SK-N-SH treated with all-trans-retinoic acid at 6 μM for 48 hours (cell line): ENCODE measurements at regions not wholly inside any gene's neighbourhood (a gene's known extent, or its start where the extent isn't known, plus 50 kb on each side); places are given as distances from the start of the nearest gene placed in this dataset.
"Not testable (repeated sequence)": the region's sequence is repeated elsewhere in the genome, so short reads cannot be mapped to it uniquely, and the experiment has no call there.

Experiments used
- ATAC-seq: fragments of 200-7000 bp; cut with Tn5 transposase; 3 replicates; pipeline ENCODE4 v1.9.1; 2020; ENCODE audit warnings: mild to moderate bottlenecking, moderate library complexity
- ARNTL ChIP-seq: fragments of 450-650 bp; formaldehyde crosslinking; IDR thresholded peaks from 2 replicates; pipeline ENCODE4 v1.5.0; 2020; ENCODE audit warnings: low read depth, mild to moderate bottlenecking, moderate library complexity, borderline replicate concordance
- BACH2 ChIP-seq: fragments of 250-450 bp; sonication (Bioruptor Pico); IDR thresholded peaks from 2 replicates; pipeline ENCODE4 v1.9.0; 2021; ENCODE audit warnings: mild to moderate bottlenecking, borderline replicate concordance
- CREB5 ChIP-seq: fragments of 250-450 bp; sonication (Bioruptor Pico); IDR thresholded peaks from 2 replicates; pipeline ENCODE4 v1.5.1; 2020; ENCODE audit warnings: low read depth, mild to moderate bottlenecking, moderate library complexity
- CSDC2 ChIP-seq: fragments of 250-450 bp; sonication (Bioruptor Pico); IDR thresholded peaks from 2 replicates; pipeline ENCODE4 v1.5.0; 2020; ENCODE audit warnings: mild to moderate bottlenecking, moderate library complexity
- ESRRG ChIP-seq: fragments of 250-450 bp; sonication (Bioruptor Pico); IDR thresholded peaks from 2 replicates; pipeline ENCODE4 v1.6.1; 2021; ENCODE audit warnings: mild to moderate bottlenecking
- GLIS3 ChIP-seq: fragments of 250-450 bp; sonication (Bioruptor Pico); IDR thresholded peaks from 2 replicates; pipeline ENCODE4 v1.5.0; 2020; ENCODE audit warnings: mild to moderate bottlenecking, moderate library complexity
- ISL1 ChIP-seq: fragments of 250-450 bp; sonication (Bioruptor Pico); IDR thresholded peaks from 2 replicates; pipeline ENCODE4 v2.1.2; 2022; ENCODE audit warnings: mild to moderate bottlenecking, moderate library complexity
- OSR1 ChIP-seq: fragments of 250-450 bp; sonication (Bioruptor Pico); IDR thresholded peaks from 2 replicates; pipeline ENCODE4 v1.8.0; 2022; ENCODE audit warnings: moderate library complexity, mild to moderate bottlenecking, inconsistent platforms
- POU6F1 ChIP-seq: fragments of 250-450 bp; sonication (Bioruptor Pico); IDR thresholded peaks from 2 replicates; pipeline ENCODE4 v1.8.0; 2021; ENCODE audit warnings: low read depth, mild to moderate bottlenecking, moderate library complexity, borderline replicate concordance
- PPARA ChIP-seq: fragments of 250-450 bp; sonication (Bioruptor Pico); IDR thresholded peaks from 2 replicates; pipeline ENCODE4 v1.5.0; 2020; ENCODE audit warnings: mild to moderate bottlenecking, borderline replicate concordance
- RARB ChIP-seq: fragments of 250-450 bp; sonication (Bioruptor Pico); IDR thresholded peaks from 2 replicates; pipeline ENCODE4 v1.8.0; 2021; ENCODE audit warnings: mild to moderate bottlenecking, moderate library complexity
- TCF4 ChIP-seq: fragments of 250-450 bp; sonication (Bioruptor Pico); IDR thresholded peaks from 2 replicates; pipeline ENCODE4 v1.8.0; 2021; ENCODE audit warnings: mild to moderate bottlenecking, moderate library complexity, borderline replicate concordance
- TOX ChIP-seq: fragments of 250-450 bp; sonication (Bioruptor Pico); IDR thresholded peaks from 2 replicates; pipeline ENCODE4 v1.8.0; 2021; ENCODE audit warnings: mild to moderate bottlenecking, moderate library complexity, borderline replicate concordance
- ZC3H10 ChIP-seq: fragments of 250-450 bp; sonication (Bioruptor Pico); IDR thresholded peaks from 2 replicates; pipeline ENCODE4 v1.5.1; 2021; ENCODE audit warnings: mild to moderate bottlenecking, moderate library complexity
- ZFP3 ChIP-seq: fragments of 250-450 bp; sonication (Bioruptor Pico); IDR thresholded peaks from 2 replicates; pipeline ENCODE4 v1.5.0; 2020; ENCODE audit warnings: mild to moderate bottlenecking, moderate library complexity
- ZFP30 ChIP-seq: fragments of 450-650 bp; formaldehyde crosslinking; IDR thresholded peaks from 2 replicates; pipeline ENCODE4 v1.5.0; 2022; ENCODE audit warnings: mild to moderate bottlenecking, moderate library complexity
- ZNF565 ChIP-seq: fragments of 450-650 bp; formaldehyde crosslinking; conservative IDR thresholded peaks from 2 replicates; pipeline ENCODE4 v1.5.0; 2020; ENCODE audit warnings: low read depth, mild to moderate bottlenecking, moderate library complexity
- ZNF70 ChIP-seq: fragments of 450-650 bp; formaldehyde crosslinking; IDR thresholded peaks from 2 replicates; pipeline ENCODE4 v1.5.0; 2020; ENCODE audit warnings: mild to moderate bottlenecking, moderate library complexity
- ZNF8 ChIP-seq: fragments of 450-650 bp; formaldehyde crosslinking; IDR thresholded peaks from 2 replicates; pipeline ENCODE4 v1.5.0; 2020; ENCODE audit warnings: mild to moderate bottlenecking, moderate library complexity
- TF ChIP-seq, protein P1 (sequence below): fragments of 250-450 bp; sonication (Bioruptor Pico); IDR thresholded peaks from 2 replicates; pipeline ENCODE4 v1.5.0; 2020; ENCODE audit warnings: mild to moderate bottlenecking, moderate library complexity
- TF ChIP-seq, protein P2 (sequence below): fragments of 250-450 bp; sonication (Bioruptor Pico); IDR thresholded peaks from 2 replicates; pipeline ENCODE4 v1.8.0; 2020; ENCODE audit warnings: mild to moderate bottlenecking, moderate library complexity, borderline replicate concordance

DNA sequence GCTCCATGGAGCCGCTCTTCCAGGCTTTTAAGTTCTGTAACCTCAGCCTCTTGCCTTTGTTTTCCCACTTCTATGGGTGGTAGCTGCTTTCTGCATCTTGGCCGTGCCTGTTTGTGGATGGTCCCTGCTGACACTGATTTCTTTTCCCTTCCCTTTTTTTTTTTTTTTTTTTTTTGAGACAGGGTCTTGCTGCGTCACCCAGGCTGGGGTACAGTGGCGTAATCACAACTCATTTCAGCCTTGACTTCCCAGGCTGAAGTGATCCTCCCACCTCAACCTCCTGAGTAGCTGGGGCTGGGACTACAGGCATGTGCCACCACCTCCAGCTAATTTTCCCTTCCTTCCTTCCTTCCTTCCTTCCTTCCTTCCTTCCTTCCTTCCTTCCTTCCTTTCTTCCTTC lies 57.7 kb upstream of the EP300 start (continued):
- TF ChIP-seq, protein P1, sequence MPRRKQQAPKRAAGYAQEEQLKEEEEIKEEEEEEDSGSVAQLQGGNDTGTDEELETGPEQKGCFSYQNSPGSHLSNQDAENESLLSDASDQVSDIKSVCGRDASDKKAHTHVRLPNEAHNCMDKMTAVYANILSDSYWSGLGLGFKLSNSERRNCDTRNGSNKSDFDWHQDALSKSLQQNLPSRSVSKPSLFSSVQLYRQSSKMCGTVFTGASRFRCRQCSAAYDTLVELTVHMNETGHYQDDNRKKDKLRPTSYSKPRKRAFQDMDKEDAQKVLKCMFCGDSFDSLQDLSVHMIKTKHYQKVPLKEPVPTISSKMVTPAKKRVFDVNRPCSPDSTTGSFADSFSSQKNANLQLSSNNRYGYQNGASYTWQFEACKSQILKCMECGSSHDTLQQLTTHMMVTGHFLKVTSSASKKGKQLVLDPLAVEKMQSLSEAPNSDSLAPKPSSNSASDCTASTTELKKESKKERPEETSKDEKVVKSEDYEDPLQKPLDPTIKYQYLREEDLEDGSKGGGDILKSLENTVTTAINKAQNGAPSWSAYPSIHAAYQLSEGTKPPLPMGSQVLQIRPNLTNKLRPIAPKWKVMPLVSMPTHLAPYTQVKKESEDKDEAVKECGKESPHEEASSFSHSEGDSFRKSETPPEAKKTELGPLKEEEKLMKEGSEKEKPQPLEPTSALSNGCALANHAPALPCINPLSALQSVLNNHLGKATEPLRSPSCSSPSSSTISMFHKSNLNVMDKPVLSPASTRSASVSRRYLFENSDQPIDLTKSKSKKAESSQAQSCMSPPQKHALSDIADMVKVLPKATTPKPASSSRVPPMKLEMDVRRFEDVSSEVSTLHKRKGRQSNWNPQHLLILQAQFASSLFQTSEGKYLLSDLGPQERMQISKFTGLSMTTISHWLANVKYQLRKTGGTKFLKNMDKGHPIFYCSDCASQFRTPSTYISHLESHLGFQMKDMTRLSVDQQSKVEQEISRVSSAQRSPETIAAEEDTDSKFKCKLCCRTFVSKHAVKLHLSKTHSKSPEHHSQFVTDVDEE (CRISPR knock-in tag) = no peak
- no peak for TF ChIP-seq ZNF565 (CRISPR knock-in tag)
- no peak for TF ChIP-seq ZFP30 (CRISPR knock-in tag)
- no peak for TF ChIP-seq ESRRG

DNA sequence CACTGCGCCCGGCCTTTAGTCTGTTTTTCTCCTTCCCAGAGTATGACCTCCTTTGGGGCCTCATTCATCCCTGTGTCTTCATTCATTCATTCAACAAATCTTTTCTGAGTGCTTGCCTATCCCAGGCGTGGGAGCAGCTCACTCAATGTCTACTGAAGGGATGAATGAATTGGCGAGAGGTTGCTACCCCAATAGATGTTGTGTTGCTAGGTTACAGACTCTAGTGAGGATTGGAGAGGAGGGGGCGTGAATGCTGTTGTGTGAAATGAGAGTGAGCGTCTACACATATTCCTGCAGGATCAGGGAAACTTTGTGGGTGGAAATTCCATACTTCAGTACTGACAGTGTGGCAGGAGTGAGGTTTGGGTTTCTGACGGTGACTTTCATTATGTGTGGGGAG lies 55.5 kb upstream of the EP300 start:
- no peak for ATAC-seq
- TF ChIP-seq ISL1 (CRISPR knock-in tag) = no peak
- no peak for TF ChIP-seq RARB
- TF ChIP-seq BACH2 (CRISPR knock-in tag) = no peak
- no peak for TF ChIP-seq ZFP3
- no peak for TF ChIP-seq ZNF70 (CRISPR knock-in tag)
- TF ChIP-seq POU6F1 (CRISPR knock-in tag) = no peak
- no peak for TF ChIP-seq ARNTL (CRISPR knock-in tag)

GRCh38 chr22:41038732-41039131 lies 53.7 kb upstream of the EP300 start:
- no peak for ATAC-seq
- no peak for TF ChIP-seq ARNTL (CRISPR knock-in tag)
- TF ChIP-seq TOX (CRISPR knock-in tag) = no peak
- TF ChIP-seq ISL1 (CRISPR knock-in tag) = no peak
- TF ChIP-seq, protein P2, sequence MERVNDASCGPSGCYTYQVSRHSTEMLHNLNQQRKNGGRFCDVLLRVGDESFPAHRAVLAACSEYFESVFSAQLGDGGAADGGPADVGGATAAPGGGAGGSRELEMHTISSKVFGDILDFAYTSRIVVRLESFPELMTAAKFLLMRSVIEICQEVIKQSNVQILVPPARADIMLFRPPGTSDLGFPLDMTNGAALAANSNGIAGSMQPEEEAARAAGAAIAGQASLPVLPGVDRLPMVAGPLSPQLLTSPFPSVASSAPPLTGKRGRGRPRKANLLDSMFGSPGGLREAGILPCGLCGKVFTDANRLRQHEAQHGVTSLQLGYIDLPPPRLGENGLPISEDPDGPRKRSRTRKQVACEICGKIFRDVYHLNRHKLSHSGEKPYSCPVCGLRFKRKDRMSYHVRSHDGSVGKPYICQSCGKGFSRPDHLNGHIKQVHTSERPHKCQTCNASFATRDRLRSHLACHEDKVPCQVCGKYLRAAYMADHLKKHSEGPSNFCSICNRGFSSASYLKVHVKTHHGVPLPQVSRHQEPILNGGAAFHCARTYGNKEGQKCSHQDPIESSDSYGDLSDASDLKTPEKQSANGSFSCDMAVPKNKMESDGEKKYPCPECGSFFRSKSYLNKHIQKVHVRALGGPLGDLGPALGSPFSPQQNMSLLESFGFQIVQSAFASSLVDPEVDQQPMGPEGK = no peak
- TF ChIP-seq RARB = no peak
- TF ChIP-seq CSDC2 (CRISPR knock-in tag) = no peak
- no peak for TF ChIP-seq ZNF70 (CRISPR knock-in tag)
- no peak for TF ChIP-seq TCF4
- TF ChIP-seq OSR1 (CRISPR knock-in tag) = no peak
- TF ChIP-seq ZFP30 (CRISPR knock-in tag) = no peak
- TF ChIP-seq CREB5 (CRISPR knock-in tag) = no peak
- TF ChIP-seq ZNF565 (CRISPR knock-in tag) = no peak
- no peak for TF ChIP-seq ZC3H10 (CRISPR knock-in tag)
- TF ChIP-seq, all 23 proteins: peak for 0

- ATAC-seq = not testable (repeated sequence)
Measured at GRCh38 chr22:41039641-41040040, 52.8 kb upstream of the EP300 start.

DNA sequence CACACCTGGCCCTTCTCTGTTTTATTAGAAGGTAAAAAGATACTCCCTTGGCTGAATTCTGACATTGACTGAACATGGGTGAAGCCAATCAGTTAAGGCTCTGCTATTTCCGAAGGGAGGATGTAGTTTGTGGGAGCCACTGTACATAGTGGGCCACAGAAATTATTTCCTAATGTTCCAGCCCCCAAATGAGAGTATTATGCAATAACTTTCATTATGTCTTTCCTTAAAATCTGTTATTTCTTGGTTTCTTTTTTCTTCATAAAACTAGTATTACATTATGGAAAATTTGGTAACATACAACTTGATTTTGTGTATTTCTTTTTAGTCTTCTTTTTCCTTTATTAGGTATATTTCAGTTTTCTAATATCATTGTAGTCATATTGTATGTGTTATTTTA lies 51.9 kb upstream of the EP300 start:
- TF ChIP-seq ESRRG = no peak
- no peak for TF ChIP-seq ZFP3
- no peak for TF ChIP-seq CREB5 (CRISPR knock-in tag)
- no peak for TF ChIP-seq ZC3H10 (CRISPR knock-in tag)
- no peak for TF ChIP-seq PPARA (CRISPR knock-in tag)
- no peak for TF ChIP-seq ZNF70 (CRISPR knock-in tag)
- TF ChIP-seq, protein P1 (CRISPR knock-in tag) = no peak
- TF ChIP-seq TCF4 = no peak
- TF ChIP-seq ZNF565 (CRISPR knock-in tag) = no peak
- no peak for TF ChIP-seq ZNF8 (CRISPR knock-in tag)
- no peak for TF ChIP-seq TOX (CRISPR knock-in tag)
- no peak for TF ChIP-seq GLIS3 (CRISPR knock-in tag)
- no peak for TF ChIP-seq BACH2 (CRISPR knock-in tag)
- TF ChIP-seq OSR1 (CRISPR knock-in tag) = no peak
- TF ChIP-seq CSDC2 (CRISPR knock-in tag) = no peak
- no peak for TF ChIP-seq ISL1 (CRISPR knock-in tag)
- TF ChIP-seq, all 23 proteins: peak for 0
- ATAC-seq = no peak
